ENCODE measurements at regions not wholly inside any gene's neighbourhood (a gene's known extent, or its start where the extent isn't known, plus 50 kb on each side); places are given as distances from the start of the nearest gene placed in this dataset.

DNA sequence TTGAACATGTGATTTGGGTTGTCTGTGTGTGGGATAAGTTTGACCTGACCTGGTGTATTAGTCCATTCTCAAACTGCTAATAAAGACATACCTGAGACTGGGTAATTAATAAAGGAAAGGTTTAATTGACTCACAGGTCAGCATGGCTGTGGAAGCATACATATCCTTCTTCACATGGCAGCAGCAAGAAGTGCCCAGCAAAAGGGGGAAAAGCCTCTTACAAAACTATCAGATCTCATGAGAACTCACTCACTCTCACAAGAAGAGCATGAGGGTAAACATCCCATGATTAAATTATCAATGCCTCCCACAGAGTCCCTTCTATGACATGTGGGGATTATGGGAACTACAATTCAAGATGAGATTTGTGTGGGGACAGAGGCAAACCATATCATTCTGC, 94.0 kb upstream of the PPM1H start (continued):
- TF ChIP-seq ZNF592 (IDR thresholded peaks at IDR 0.05) (no peak), PAX8 (IDR thresholded peaks at IDR 0.05) (no peak), ZNF207 (IDR thresholded peaks at IDR 0.05; ENCODE audit: borderline replicate concordance) (no peak)

GRCh38 chr12:63025116-63025515, 90.2 kb upstream of the PPM1H start:
- Histone ChIP-seq H4K20me1 (ENCODE audit: control insufficient read depth, insufficient read depth) (no peaks in the 10 kb centered on the region), H3K4me3 (no peak overlapping the region), H3K4me2 (ENCODE audit: control insufficient read depth, insufficient read depth) (no peak overlapping the region), H3K36me3 (ENCODE audit: control insufficient read depth in 2 of 2, insufficient read depth in 2 of 2, low read length in 1 of 2) (no peaks in the 10 kb centered on the region), H3K9me3 (replicated peaks; ENCODE audit: control insufficient read depth, insufficient read depth, low read length) (no peaks in the 10 kb centered on the region), H3K27me3 (replicated peaks in 1 of 2; ENCODE audit: control insufficient read depth in 2 of 2, insufficient read depth in 2 of 2, low read length in 1 of 2) (no peaks in the 10 kb centered on the region), H3K9ac (ENCODE audit: control insufficient read depth, insufficient read depth, low read length) (no peak overlapping the region), H3K79me2 (ENCODE audit: control insufficient read depth, insufficient read depth, low read length) (no peaks in the 10 kb centered on the region), H3K27ac (ENCODE audit: control insufficient read depth, insufficient read depth) (no peak overlapping the region), H3K4me1 (ENCODE audit: control insufficient read depth, insufficient read depth, low read length) (no peaks in the 10 kb centered on the region), H2AFZ (ENCODE audit: control insufficient read depth, low read depth, low read length) (no peak overlapping the region)
- RAD21 ChIA-PET (ENCODE audit: unreplicated experiment) = no interaction called here
- no TSS peak for BruUV-seq (replicated peaks)
- TF ChIP-seq HDAC2 (IDR thresholded peaks at IDR 0.05) (no peak), SREBF2 (IDR thresholded peaks at IDR 0.05; ENCODE audit: low read length) (no peak), WRNIP1 (IDR thresholded peaks at IDR 0.05; ENCODE audit: borderline replicate concordance, low read depth, low read length) (no peak), SUPT20H (IDR thresholded peaks at IDR 0.05; ENCODE audit: borderline replicate concordance, control insufficient read depth, low read depth, low read length) (no peak), ETV6 (conservative IDR thresholded peaks at IDR 0.05 in 1 of 2, IDR thresholded peaks at IDR 0.05 in 1 of 2; ENCODE audit: borderline replicate concordance in 1 of 2, low read depth in 1 of 2) (no peak), PAX8 (IDR thresholded peaks at IDR 0.05) (no peak), NFIC (IDR thresholded peaks at IDR 0.05; ENCODE audit: low read depth, low read length) (no peak), ZNF384 (IDR thresholded peaks at IDR 0.05; ENCODE audit: borderline replicate concordance, low read depth, low read length) (no peak), EP300 (IDR thresholded peaks at IDR 0.05; ENCODE audit: borderline replicate concordance in 1 of 2, control insufficient read depth in 1 of 2, low read depth in 2 of 2, low read length in 2 of 2) (no peak), HCFC1 (IDR thresholded peaks at IDR 0.05; ENCODE audit: low read length) (no peak)
- TF ChIP-seq, protein P1, sequence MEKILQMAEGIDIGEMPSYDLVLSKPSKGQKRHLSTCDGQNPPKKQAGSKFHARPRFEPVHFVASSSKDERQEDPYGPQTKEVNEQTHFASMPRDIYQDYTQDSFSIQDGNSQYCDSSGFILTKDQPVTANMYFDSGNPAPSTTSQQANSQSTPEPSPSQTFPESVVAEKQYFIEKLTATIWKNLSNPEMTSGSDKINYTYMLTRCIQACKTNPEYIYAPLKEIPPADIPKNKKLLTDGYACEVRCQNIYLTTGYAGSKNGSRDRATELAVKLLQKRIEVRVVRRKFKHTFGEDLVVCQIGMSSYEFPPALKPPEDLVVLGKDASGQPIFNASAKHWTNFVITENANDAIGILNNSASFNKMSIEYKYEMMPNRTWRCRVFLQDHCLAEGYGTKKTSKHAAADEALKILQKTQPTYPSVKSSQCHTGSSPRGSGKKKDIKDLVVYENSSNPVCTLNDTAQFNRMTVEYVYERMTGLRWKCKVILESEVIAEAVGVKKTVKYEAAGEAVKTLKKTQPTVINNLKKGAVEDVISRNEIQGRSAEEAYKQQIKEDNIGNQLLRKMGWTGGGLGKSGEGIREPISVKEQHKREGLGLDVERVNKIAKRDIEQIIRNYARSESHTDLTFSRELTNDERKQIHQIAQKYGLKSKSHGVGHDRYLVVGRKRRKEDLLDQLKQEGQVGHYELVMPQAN (conservative IDR thresholded peaks at IDR 0.05) = no peak
- TF ChIP-seq, protein P2, sequence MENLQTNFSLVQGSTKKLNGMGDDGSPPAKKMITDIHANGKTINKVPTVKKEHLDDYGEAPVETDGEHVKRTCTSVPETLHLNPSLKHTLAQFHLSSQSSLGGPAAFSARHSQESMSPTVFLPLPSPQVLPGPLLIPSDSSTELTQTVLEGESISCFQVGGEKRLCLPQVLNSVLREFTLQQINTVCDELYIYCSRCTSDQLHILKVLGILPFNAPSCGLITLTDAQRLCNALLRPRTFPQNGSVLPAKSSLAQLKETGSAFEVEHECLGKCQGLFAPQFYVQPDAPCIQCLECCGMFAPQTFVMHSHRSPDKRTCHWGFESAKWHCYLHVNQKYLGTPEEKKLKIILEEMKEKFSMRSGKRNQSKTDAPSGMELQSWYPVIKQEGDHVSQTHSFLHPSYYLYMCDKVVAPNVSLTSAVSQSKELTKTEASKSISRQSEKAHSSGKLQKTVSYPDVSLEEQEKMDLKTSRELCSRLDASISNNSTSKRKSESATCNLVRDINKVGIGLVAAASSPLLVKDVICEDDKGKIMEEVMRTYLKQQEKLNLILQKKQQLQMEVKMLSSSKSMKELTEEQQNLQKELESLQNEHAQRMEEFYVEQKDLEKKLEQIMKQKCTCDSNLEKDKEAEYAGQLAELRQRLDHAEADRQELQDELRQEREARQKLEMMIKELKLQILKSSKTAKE (IDR thresholded peaks at IDR 0.05; ENCODE audit: low read depth, poor library complexity, severe bottlenecking) = no peak
- intact Hi-C loops (cut with micrococcal nuclease; ENCODE audit: unreplicated experiment) = no loop called here
- CTCF ChIA-PET = no interaction called here
- POLR2A ChIA-PET = no interaction called here
- ATAC-seq = no peak
- no peak for DNase-seq (ENCODE audit: low read depth, low spot score)
- FAIRE-seq = no peak
- SMC1A ChIA-PET (ENCODE audit: uncharacterized antibody, unreplicated experiment) = interaction anchor here (1.0 to 1.5 kb wide), 2 partner anchors 10 to 15 kb away, joined by 3 read pairs; no protein-coding TSS in a partner anchor
- in situ Hi-C loops (cut with MboI) = no loop called here
